HAP-1 (cell line): ENCODE measurements at regions not wholly inside any gene's neighbourhood (a gene's known extent, or its start where the extent isn't known, plus 50 kb on each side); places are given as distances from the start of the nearest gene placed in this dataset.

Source experiments
- DNase-seq, 2 experiments: peaks; one replicate each; pipeline ENCODE4 v3.0.0-alpha.2; 2016 to 2020; ENCODE audit warnings: low spot score in 2 of 2
- H3K27me3 ChIP-seq: fragments of 250-450 bp; sonication (Bioruptor Pico); 2 replicates; pipeline ENCODE4 v1.5.1; 2020; ENCODE audit warnings: low read depth, mild to moderate bottlenecking, moderate library complexity
- H3K36me3 ChIP-seq: fragments of 250-450 bp; sonication (Bioruptor Pico); replicated peaks from 2 replicates; pipeline ENCODE4 v1.5.1; 2020; ENCODE audit warnings: mild to moderate bottlenecking
- H3K4me1 ChIP-seq: fragments of 250-450 bp; sonication (Bioruptor Pico); 2 replicates; pipeline ENCODE4 v1.5.1; 2020; ENCODE audit warnings: mild to moderate bottlenecking
- H3K4me3 ChIP-seq: fragments of 250-450 bp; sonication (Bioruptor Pico); 2 replicates; pipeline ENCODE4 v1.5.1; 2020; ENCODE audit warnings: mild to moderate bottlenecking, moderate library complexity
- H3K9me3 ChIP-seq: fragments of 250-450 bp; sonication (Bioruptor Pico); 2 replicates; pipeline ENCODE4 v1.5.1; 2020; ENCODE audit warnings: mild to moderate bottlenecking, moderate library complexity
- in situ Hi-C: fragments of 300-500 bp; cut with MboI; formaldehyde crosslinking; loops from 3 replicates; pipeline ENCODE4 v1.14.3; 2020; ENCODE audit warnings: low sequenced_read_pairs, inconsistent platforms, mixed read lengths

DNA sequence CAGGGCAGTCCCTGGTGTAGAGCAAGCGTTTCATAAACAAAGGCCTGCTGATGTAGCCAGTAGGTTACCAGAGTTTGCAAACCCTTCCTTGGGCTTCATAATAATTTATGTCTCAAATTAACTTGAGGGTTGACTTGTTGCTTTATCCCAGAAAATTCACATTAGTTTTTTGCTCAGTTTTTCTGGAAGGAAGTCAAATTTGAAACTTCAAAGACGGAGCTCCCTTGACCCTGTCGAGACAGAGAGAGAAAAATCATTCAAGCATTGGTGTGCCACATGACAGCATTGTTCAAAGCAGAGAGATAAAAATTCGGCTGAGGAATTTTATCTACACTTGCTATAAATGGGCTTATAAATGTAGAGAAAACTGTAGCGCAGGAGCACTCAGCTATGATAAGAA is 627.7 kb downstream of the TNS3 start:
- no peaks in the 10 kb centered on the region for H3K4me1 ChIP-seq
- H3K4me3 ChIP-seq, result no peak overlapping the region
- in situ Hi-C loops, result no loop called here
- H3K9me3 ChIP-seq, result no peaks in the 10 kb centered on the region
- DNase-seq, result no peak
- H3K27me3 ChIP-seq, result no peaks in the 10 kb centered on the region
- H3K36me3 ChIP-seq, result no peaks in the 10 kb centered on the region

DNA sequence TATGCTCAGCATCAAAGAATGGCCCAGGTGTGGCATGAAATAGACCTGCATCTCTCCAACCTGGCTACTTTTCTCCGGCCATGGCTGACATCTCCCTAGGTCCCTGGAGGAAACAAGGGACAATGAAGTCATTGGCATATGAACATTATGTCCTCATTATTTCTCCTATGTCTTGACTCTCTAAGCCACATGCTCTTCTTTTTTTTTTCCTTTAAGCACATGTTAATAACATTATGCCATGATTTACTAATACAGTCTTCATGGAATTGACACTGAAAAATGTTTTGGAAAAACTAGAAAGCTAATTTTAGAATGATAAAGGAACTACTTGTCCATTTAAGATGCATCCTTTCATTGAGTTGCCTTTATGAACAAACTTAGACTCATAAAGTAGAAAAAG is 628.9 kb downstream of the TNS3 start:
- no peak for DNase-seq
- in situ Hi-C loops, result no loop called here
- H3K36me3 ChIP-seq, result no peaks in the 10 kb centered on the region
- no peaks in the 10 kb centered on the region for H3K4me1 ChIP-seq
- no peak overlapping the region for H3K4me3 ChIP-seq
- H3K9me3 ChIP-seq, result no peaks in the 10 kb centered on the region
- no peaks in the 10 kb centered on the region for H3K27me3 ChIP-seq

DNA sequence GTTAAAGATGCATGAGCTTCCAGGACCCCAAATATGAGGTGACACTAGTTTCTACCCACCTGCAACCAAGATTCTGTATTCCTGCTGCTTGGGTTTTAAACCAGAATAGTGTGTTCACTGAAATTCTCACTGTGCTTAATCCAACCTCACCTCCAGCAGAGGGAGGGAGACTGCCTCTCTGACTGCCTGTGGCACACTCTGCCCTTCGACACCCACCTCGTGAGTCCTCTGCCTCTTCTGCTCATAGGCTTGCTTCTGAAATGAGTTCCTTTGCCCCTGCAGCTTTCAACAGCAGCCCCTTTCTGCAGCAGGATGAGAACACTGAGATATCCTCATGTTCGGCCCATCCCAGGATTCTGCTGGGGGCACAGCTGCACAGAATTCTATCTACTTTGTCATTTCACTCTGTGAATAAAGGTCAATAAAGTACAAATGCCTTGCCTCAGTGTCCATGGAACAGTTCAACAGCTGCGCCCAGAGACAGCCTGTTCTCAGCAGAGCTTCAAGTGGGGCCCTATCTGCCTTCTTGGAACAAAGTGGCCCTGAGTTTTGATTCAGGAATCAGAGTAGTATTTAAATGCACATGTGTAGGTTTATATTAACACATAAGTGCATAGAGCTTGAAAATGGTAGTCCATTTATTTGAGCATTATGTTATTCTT is 632.5 kb downstream of the TNS3 start:
- in situ Hi-C loops, result no loop called here

DNA sequence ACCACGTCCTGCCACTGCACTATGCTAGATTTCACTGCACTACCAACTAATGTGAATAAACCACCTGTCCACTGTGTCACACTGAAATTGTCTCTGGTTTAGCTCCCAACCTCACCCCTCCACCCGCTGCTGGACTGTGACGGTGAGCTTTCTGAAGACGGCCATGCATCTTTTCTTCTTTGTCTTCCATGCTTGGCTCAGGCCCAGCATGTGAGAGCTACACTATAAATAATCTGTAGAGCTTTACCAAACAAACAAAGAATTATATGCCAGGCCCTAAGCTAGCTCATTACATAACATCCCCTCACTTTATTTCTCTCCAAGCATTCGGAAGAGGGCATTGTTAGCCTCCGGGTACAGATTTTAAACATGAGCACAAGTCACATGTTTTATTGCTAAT is 633.2 kb downstream of the TNS3 start:
- Histone ChIP-seq H3K4me3 (no peak overlapping the region), H3K4me1 (no peaks in the 10 kb centered on the region), H3K9me3 (no peaks in the 10 kb centered on the region), H3K27me3 (no peaks in the 10 kb centered on the region), H3K36me3 (no peaks in the 10 kb centered on the region)
- no peak for DNase-seq
- in situ Hi-C loops, result no loop called here

More for the DNA sequence above, 632.5 kb downstream of the TNS3 start:
- Histone ChIP-seq H3K4me1 (no peaks in the 10 kb centered on the region), H3K9me3 (no peaks in the 10 kb centered on the region), H3K27me3 (no peaks in the 10 kb centered on the region), H3K36me3 (no peaks in the 10 kb centered on the region), H3K4me3 (no peak overlapping the region)
- DNase-seq, result no peak

DNA sequence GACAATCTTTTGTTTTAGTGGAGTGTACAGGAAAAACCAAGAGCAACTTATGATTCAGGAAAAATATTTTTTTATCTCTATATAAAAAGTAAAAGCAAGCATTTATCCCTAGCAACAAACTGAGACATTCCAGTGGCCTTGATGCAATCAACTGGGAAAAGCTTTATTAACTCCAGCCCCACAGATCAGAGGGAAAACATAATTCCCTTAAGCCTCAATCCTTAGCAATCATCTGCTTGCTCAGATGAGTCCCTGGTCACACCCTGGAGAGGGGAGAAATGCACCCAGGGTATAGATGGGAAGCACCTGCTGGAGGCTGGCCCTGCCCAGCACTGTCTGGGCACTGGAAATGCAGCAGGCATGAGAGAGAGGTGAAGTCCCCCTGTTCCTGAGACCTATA is 636.6 kb downstream of the TNS3 start:
- H3K4me3 ChIP-seq, result no peak overlapping the region
- DNase-seq, result no peak
- H3K4me1 ChIP-seq, result no peaks in the 10 kb centered on the region
- no peaks in the 10 kb centered on the region for H3K36me3 ChIP-seq
- in situ Hi-C loops, result no loop called here
- no peaks in the 10 kb centered on the region for H3K27me3 ChIP-seq
- H3K9me3 ChIP-seq, result no peaks in the 10 kb centered on the region

GRCh38 chr7:46943996-46944395 is 637.9 kb downstream of the TNS3 start:
- Histone ChIP-seq H3K27me3 (no peaks in the 10 kb centered on the region), H3K36me3 (no peaks in the 10 kb centered on the region), H3K9me3 (no peaks in the 10 kb centered on the region), H3K4me3 (no peak overlapping the region), H3K4me1 (no peaks in the 10 kb centered on the region)
- in situ Hi-C loops, result no loop called here
- DNase-seq, result no peak

GRCh38 chr7:46942574-46942973 is 639.3 kb downstream of the TNS3 start:
- no peaks in the 10 kb centered on the region for H3K27me3 ChIP-seq
- H3K4me1 ChIP-seq, result no peaks in the 10 kb centered on the region
- H3K36me3 ChIP-seq, result no peaks in the 10 kb centered on the region
- no peak overlapping the region for H3K4me3 ChIP-seq
- DNase-seq, result no peak
- in situ Hi-C loops, result no loop called here
- H3K9me3 ChIP-seq, result no peaks in the 10 kb centered on the region

DNA sequence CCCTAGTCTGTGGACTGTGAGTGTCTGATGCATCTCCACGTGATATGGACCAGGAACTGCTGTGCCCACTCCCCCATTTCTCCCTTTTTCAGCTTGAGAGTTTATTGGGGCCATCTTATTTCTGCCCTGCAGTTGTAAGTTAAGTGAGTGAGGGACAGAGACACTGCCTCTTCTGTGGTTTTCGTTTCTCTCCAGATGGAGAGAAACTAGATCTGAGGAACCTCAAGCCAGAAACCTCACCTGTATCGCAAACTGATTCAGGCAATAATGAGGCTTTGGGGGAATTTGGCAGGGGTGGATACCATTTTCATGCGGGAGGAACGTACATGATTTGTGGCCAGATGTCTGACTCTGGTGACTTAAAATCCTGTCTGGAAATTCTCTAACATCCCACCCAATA is 641.7 kb downstream of the TNS3 start:
- in situ Hi-C loops, result no loop called here
- Histone ChIP-seq H3K4me1 (no peaks in the 10 kb centered on the region), H3K4me3 (no peak overlapping the region), H3K9me3 (no peaks in the 10 kb centered on the region), H3K36me3 (no peaks in the 10 kb centered on the region), H3K27me3 (no peaks in the 10 kb centered on the region)
- DNase-seq, result no peak

GRCh38 chr7:46939558-46939957 is 642.4 kb downstream of the TNS3 start:
- DNase-seq, result no peak

GRCh38 chr7:46939089-46939488 is 642.8 kb downstream of the TNS3 start:
- in situ Hi-C loops, result no loop called here

More at GRCh38 chr7:46939558-46939957, 642.4 kb downstream of the TNS3 start:
- Histone ChIP-seq H3K9me3 (no peaks in the 10 kb centered on the region; the same call in 1 of the 2 replicates), H3K27me3 (no peaks in the 10 kb centered on the region), H3K4me1 (no peaks in the 10 kb centered on the region), H3K4me3 (no peak overlapping the region), H3K36me3 (no peaks in the 10 kb centered on the region)
- in situ Hi-C loops, result no loop called here

GRCh38 chr7:46937826-46938225 is 644.1 kb downstream of the TNS3 start:
- no peaks in the 10 kb centered on the region for H3K4me1 ChIP-seq

More at GRCh38 chr7:46939089-46939488, 642.8 kb downstream of the TNS3 start:
- no peak for DNase-seq
- Histone ChIP-seq H3K4me1 (no peaks in the 10 kb centered on the region), H3K9me3 (no peaks in the 10 kb centered on the region; the same call in 1 of the 2 replicates), H3K36me3 (no peaks in the 10 kb centered on the region), H3K27me3 (no peaks in the 10 kb centered on the region), H3K4me3 (no peak overlapping the region)

GRCh38 chr7:46934198-46934825 is 647.6 kb downstream of the TNS3 start:
- in situ Hi-C loops, result no loop called here
- no peaks in the 10 kb centered on the region for H3K36me3 ChIP-seq
- no peaks in the 10 kb centered on the region; the same call in 1 of the 2 replicates for H3K9me3 ChIP-seq
- H3K27me3 ChIP-seq, result no peaks in the 10 kb centered on the region
- H3K4me1 ChIP-seq, result no peaks in the 10 kb centered on the region
- H3K4me3 ChIP-seq, result no peak overlapping the region
- no peak for DNase-seq

More at GRCh38 chr7:46937826-46938225, 644.1 kb downstream of the TNS3 start:
- in situ Hi-C loops, result no loop called here
- Histone ChIP-seq H3K36me3 (no peaks in the 10 kb centered on the region), H3K27me3 (no peaks in the 10 kb centered on the region), H3K4me3 (no peak overlapping the region), H3K9me3 (no peaks in the 10 kb centered on the region; the same call in 1 of the 2 replicates)
- DNase-seq, result no peak

DNA sequence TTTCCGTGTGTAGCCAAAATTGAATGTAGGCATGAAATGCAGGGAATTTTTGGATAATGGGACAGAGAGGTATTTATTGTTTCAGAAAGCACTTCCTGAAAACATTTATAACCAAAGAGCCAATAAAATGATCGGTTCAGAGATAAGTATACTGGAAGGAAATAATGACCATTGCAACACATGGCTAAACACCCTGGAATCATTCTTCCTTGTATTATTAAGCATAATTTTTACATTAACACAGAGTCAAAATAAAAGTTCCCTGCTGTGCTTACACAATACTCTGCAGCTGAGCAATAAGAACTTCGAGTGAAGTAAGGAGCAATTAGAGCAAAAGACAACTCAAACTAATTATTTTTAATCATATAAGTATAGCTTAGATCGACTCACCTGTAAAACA is 648.3 kb downstream of the TNS3 start:
- DNase-seq, result no peak
- H3K4me1 ChIP-seq, result no peaks in the 10 kb centered on the region
- H3K27me3 ChIP-seq, result no peaks in the 10 kb centered on the region
- H3K9me3 ChIP-seq, result no peaks in the 10 kb centered on the region; the same call in 1 of the 2 replicates
- H3K4me3 ChIP-seq, result no peak overlapping the region
- no peaks in the 10 kb centered on the region for H3K36me3 ChIP-seq
- in situ Hi-C loops, result no loop called here

GRCh38 chr7:46932676-46933424 is 649.1 kb downstream of the TNS3 start:
- in situ Hi-C loops, result no loop called here
- Histone ChIP-seq H3K9me3 (no peaks in the 10 kb centered on the region; the same call in 1 of the 2 replicates), H3K4me1 (no peaks in the 10 kb centered on the region), H3K36me3 (no peaks in the 10 kb centered on the region), H3K4me3 (no peak overlapping the region), H3K27me3 (no peaks in the 10 kb centered on the region)
- no peak for DNase-seq
